SK-N-MC (cell line): ENCODE measurements at regions not wholly inside any gene's neighbourhood (a gene's known extent, or its start where the extent isn't known, plus 50 kb on each side); places are given as distances from the start of the nearest gene placed in this dataset.

Source experiments
- EZH2 ChIP-seq: fragments of 200-600 bp; sonication (generic); IDR thresholded peaks from one replicate; pipeline ENCODE4 v1.6.1; 2017; ENCODE audit warnings: antibody characterized with exemption
- FOXP2 ChIP-seq: optimal IDR thresholded peaks from 2 replicates; pipeline ENCODE3; 2011; ENCODE audit warnings: mild to moderate bottlenecking, moderate library complexity; ENCODE audit not compliant: insufficient read depth; ENCODE audit errors: extremely low read length, control extremely low read depth

DNA sequence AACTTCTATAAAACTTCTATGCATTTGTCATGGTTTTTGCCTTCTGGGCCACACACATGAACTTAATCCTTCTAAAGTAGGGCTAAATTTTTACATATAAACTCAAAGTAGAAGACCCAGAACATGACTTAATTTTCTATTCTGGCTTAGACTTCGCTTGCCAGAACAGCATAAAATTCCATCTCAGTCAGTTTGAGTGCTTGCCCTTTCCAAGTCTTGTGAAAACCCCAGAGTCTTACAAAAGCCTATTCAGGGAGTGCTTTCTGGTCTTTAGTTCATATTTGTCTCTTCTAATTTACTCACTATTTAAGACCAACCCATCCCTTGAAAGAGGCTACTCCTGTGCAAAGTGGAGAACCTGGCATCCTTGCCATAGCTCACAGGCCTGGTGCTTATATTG, 201.6 kb upstream of the MEOX2 start:
- TF ChIP-seq FOXP2 (no peak), EZH2 (no peak)
